Mesenchymal stem cell (in vitro differentiated cells and primary cell): ENCODE measurements at regions not wholly inside any gene's neighbourhood (a gene's known extent, or its start where the extent isn't known, plus 50 kb on each side); places are given as distances from the start of the nearest gene placed in this dataset.
"Not testable (repeated sequence)": the region's sequence is repeated elsewhere in the genome, so short reads cannot be mapped to it uniquely, and the experiment has no call there.

Experiments
- DNase-seq: peaks from one replicate; pipeline ENCODE4 v3.0.0-alpha.2; 2013
- H2AFZ ChIP-seq: one replicate; pipeline ENCODE4 v1.6.1; 2013; ENCODE audit warnings: low read depth, mild to moderate bottlenecking, control low read depth, inconsistent platforms, low read length, moderate library complexity
- H2AK5ac ChIP-seq: 2 replicates; pipeline ENCODE4 v1.6.1; 2013; ENCODE audit warnings: low read length, moderate library complexity, mild to moderate bottlenecking, inconsistent platforms; ENCODE audit not compliant: severe bottlenecking
- H2BK120ac ChIP-seq: one replicate; pipeline ENCODE4 v1.6.1; 2013; ENCODE audit warnings: low read depth, mild to moderate bottlenecking, inconsistent platforms, low read length, moderate library complexity
- H2BK12ac ChIP-seq, 2 experiments: one replicate each; pipeline ENCODE4 v1.6.1; 2013; ENCODE audit warnings: inconsistent platforms in 2 of 2, low read length in 2 of 2, mild to moderate bottlenecking in 2 of 2, moderate library complexity in 2 of 2, control low read depth in 1 of 2
- H2BK15ac ChIP-seq: one replicate; pipeline ENCODE4 v1.6.1; 2013; ENCODE audit warnings: mild to moderate bottlenecking, low read depth, inconsistent platforms; ENCODE audit not compliant: poor library complexity, severe bottlenecking
- H2BK5ac ChIP-seq: 2 replicates; pipeline ENCODE4 v1.6.1; 2013; ENCODE audit warnings: low read depth, mild to moderate bottlenecking, low read length, control low read depth, inconsistent platforms; ENCODE audit not compliant: poor library complexity, severe bottlenecking
- H3K14ac ChIP-seq, 2 experiments: one replicate each; pipeline ENCODE4 v1.6.1; 2013; ENCODE audit warnings: inconsistent platforms in 2 of 2, low read length in 2 of 2, control low read depth in 1 of 2, mild to moderate bottlenecking in 1 of 2, moderate library complexity in 1 of 2
- H3K18ac ChIP-seq, 2 experiments: one replicate each; pipeline ENCODE4 v1.6.1; 2013; ENCODE audit warnings: inconsistent platforms in 2 of 2, low read length in 2 of 2, control low read depth in 1 of 2, low read depth in 1 of 2, mild to moderate bottlenecking in 1 of 2
- H3K23ac ChIP-seq, 2 experiments: one replicate each; pipeline ENCODE4 v1.6.1; 2013; ENCODE audit warnings: inconsistent platforms in 2 of 2, low read length in 2 of 2, mild to moderate bottlenecking in 2 of 2, moderate library complexity in 2 of 2, control low read depth in 1 of 2
- H3K27ac ChIP-seq: 2 replicates; pipeline ENCODE4 v1.5.1; 2013; ENCODE audit warnings: mild to moderate bottlenecking, moderate library complexity, low read length, control low read depth, inconsistent platforms; ENCODE audit not compliant: poor library complexity, severe bottlenecking
- H3K27me3 ChIP-seq, 2 experiments: 2 replicates each; pipeline versions ENCODE4 v1.6.1 to v1.7.0; 2013; ENCODE audit warnings: low read length in 2 of 2, mild to moderate bottlenecking in 2 of 2, moderate library complexity in 2 of 2, control low read depth in 1 of 2, inconsistent platforms in 1 of 2; ENCODE audit not compliant: control insufficient read depth in 1 of 2, insufficient read depth in 1 of 2
- H3K36me3 ChIP-seq, 2 experiments: 2 replicates each; pipeline versions ENCODE4 v1.6.1 to v1.7.0; 2013; ENCODE audit warnings: low read length in 2 of 2, control low read depth in 1 of 2, inconsistent platforms in 1 of 2, low read depth in 1 of 2, mild to moderate bottlenecking in 1 of 2; ENCODE audit not compliant: insufficient read depth in 2 of 2, control insufficient read depth in 1 of 2
- H3K4ac ChIP-seq, 2 experiments: one replicate each; pipeline ENCODE4 v1.6.1; 2013; ENCODE audit warnings: inconsistent platforms in 2 of 2, low read length in 2 of 2, mild to moderate bottlenecking in 2 of 2, moderate library complexity in 2 of 2, control low read depth in 1 of 2, low read depth in 1 of 2
- H3K4me1 ChIP-seq: 2 replicates; pipeline ENCODE4 v1.6.1; 2013; ENCODE audit warnings: low read depth, low read length, control low read depth; ENCODE audit not compliant: control insufficient read depth, insufficient read depth
- H3K4me2 ChIP-seq: 2 replicates; pipeline ENCODE4 v1.6.1; 2013; ENCODE audit warnings: low read length, mild to moderate bottlenecking, inconsistent platforms; ENCODE audit not compliant: poor library complexity, severe bottlenecking
- H3K4me3 ChIP-seq, 2 experiments: 2 replicates each; pipeline versions ENCODE4 v1.5.1 to v1.7.0; 2013; ENCODE audit warnings: low read length in 2 of 2, mild to moderate bottlenecking in 2 of 2, control low read depth in 1 of 2, low read depth in 1 of 2; ENCODE audit not compliant: insufficient read depth in 1 of 2
- H3K79me1 ChIP-seq: replicated peaks from 2 replicates; pipeline ENCODE4 v1.6.1; 2013; ENCODE audit warnings: mild to moderate bottlenecking, control low read depth, low read length, inconsistent platforms; ENCODE audit not compliant: poor library complexity, severe bottlenecking
- H3K9ac ChIP-seq: 2 replicates; pipeline ENCODE4 v1.7.0; 2013; ENCODE audit warnings: mild to moderate bottlenecking, low read length, moderate library complexity
- H3K9me3 ChIP-seq: 2 replicates; pipeline ENCODE4 v1.7.0; 2013; ENCODE audit warnings: mild to moderate bottlenecking, low read length; ENCODE audit not compliant: control insufficient read depth
- H4K8ac ChIP-seq: one replicate; pipeline ENCODE4 v1.6.1; 2013; ENCODE audit warnings: inconsistent platforms, mild to moderate bottlenecking, low read length, moderate library complexity
- H4K91ac ChIP-seq: one replicate; pipeline ENCODE4 v1.6.1; 2013; ENCODE audit warnings: mild to moderate bottlenecking, low read length, inconsistent platforms
- WGBS: methylation state at CpG from one replicate; pipeline ENCODE4 v1.1.7; 2013; ENCODE audit warnings: mixed read lengths; 5-methylcytosine and 5-hydroxymethylcytosine counted together

DNA sequence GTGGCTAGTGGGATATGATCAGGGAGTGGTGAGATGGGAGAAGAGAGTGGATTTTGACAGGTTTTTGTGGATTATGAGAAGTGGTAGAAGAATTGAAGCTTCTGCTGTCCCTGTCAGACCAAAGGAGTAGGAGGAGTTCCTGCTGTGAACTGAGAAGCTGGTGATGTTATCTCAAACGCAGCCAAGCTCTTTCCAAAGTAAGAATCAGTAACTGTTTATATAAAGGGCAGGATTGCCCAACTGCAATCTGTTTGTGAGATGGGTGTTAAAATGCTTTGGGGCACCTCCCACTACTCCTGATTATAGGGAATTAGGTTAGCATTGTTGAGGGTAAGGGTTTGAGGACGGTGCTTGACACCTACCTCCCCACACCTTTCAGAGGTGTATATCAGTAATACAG lies 60.5 kb upstream of the USP25 start:
- Histone ChIP-seq H3K23ac (no peak overlapping the region), H2BK15ac (no peak overlapping the region), H3K14ac (no peak overlapping the region), H3K27ac (no peak overlapping the region), H3K9me3 (no peaks in the 10 kb centered on the region), H3K9ac (no peak overlapping the region), H4K8ac (no peak overlapping the region), H3K4me1 (peaks cover 5% of the 10 kb centered on the region), H3K79me1 (no peaks in the 10 kb centered on the region), H3K36me3 (no peaks in the 10 kb centered on the region), H2AFZ (no peak overlapping the region), H4K91ac (no peak overlapping the region), H2BK5ac (no peak overlapping the region), H2BK12ac (no peak overlapping the region), H3K4me2 (no peak overlapping the region), H2BK120ac (no peak overlapping the region), H3K18ac (no peak overlapping the region), H3K4me3 (no peak overlapping the region), H3K27me3 (no peaks in the 10 kb centered on the region), H3K4ac (no peak overlapping the region), H2AK5ac (no peak overlapping the region)
- peak; percentile 47 for DNase-seq
- WGBS, result 0% methylated on average over 1 of the region's 2 CpGs

DNA sequence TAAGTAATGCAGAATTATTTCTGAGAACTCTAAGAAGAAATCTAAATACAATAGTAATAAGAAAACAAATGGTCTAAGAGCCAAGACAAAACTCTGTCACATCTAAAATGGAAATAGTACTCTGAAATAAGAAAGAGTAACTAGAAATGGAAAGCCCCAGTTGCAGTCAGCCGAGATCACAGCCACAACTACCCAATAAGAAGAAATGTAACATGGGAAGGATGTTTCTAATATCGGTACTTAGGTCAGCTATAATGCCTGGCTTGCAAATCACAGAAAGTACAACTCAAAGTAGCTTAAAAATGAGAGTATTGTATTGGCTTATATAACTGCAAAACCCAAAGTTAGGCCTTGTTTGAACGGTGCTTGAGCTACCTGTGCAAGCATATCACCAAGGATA lies 58.6 kb upstream of the USP25 start:
- H3K9ac ChIP-seq, result no peak overlapping the region
- H4K8ac ChIP-seq, result no peak overlapping the region
- DNase-seq, result no peak
- no peak overlapping the region for H2BK12ac ChIP-seq
- no peak overlapping the region for H3K4me2 ChIP-seq
- no peaks in the 10 kb centered on the region for H3K79me1 ChIP-seq
- H3K18ac ChIP-seq, result no peak overlapping the region
- H4K91ac ChIP-seq, result no peak overlapping the region
- no peak overlapping the region for H2AK5ac ChIP-seq
- H2BK15ac ChIP-seq, result no peak overlapping the region
- no peak overlapping the region for H2AFZ ChIP-seq
- no peaks in the 10 kb centered on the region for H3K27me3 ChIP-seq
- H3K36me3 ChIP-seq, result no peaks in the 10 kb centered on the region
- no peak overlapping the region for H3K4me3 ChIP-seq
- peaks cover 5% of the 10 kb centered on the region for H3K4me1 ChIP-seq
- H2BK5ac ChIP-seq, result no peak overlapping the region
- no peaks in the 10 kb centered on the region for H3K9me3 ChIP-seq
- H3K14ac ChIP-seq, result no peak overlapping the region
- no peak overlapping the region for H3K23ac ChIP-seq
- WGBS, result 100% methylated on average over 2 of the region's 3 CpGs
- no peak overlapping the region for H2BK120ac ChIP-seq
- no peak overlapping the region for H3K27ac ChIP-seq
- no peak overlapping the region for H3K4ac ChIP-seq

DNA sequence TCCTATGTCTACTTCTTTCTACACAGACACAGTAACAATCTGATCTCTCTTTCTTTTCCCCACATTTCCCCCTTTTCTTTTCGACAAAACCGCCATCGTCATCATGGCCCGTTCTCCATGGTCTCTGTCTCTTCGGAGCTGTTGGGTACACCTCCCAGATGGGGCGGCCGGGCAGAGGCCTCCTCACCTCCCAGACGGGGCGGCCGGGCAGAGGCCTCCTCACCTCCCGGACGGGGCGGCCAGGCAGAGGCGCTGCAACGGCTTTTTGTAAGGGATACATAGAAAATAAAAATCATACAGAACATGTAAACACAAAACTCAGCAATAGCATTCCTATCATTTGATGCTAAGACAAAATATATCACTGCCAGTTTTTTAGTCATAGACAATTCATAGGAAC lies 57.2 kb upstream of the USP25 start:
- not testable (repeated sequence) for DNase-seq, H3K9ac ChIP-seq, H4K8ac ChIP-seq, H3K23ac ChIP-seq, H3K27ac ChIP-seq, H3K4me1 ChIP-seq, H3K18ac ChIP-seq, H2BK12ac ChIP-seq, H2BK120ac ChIP-seq, H3K79me1 ChIP-seq, H3K9me3 ChIP-seq, H3K27me3 ChIP-seq, H2BK15ac ChIP-seq, H3K14ac ChIP-seq, H2BK5ac ChIP-seq, H3K36me3 ChIP-seq, H2AK5ac ChIP-seq, H2AFZ ChIP-seq, H3K4me2 ChIP-seq, H3K4me3 ChIP-seq, H4K91ac ChIP-seq, H3K4ac ChIP-seq
- WGBS, result 92% methylated on average over 10 of the region's 15 CpGs

DNA sequence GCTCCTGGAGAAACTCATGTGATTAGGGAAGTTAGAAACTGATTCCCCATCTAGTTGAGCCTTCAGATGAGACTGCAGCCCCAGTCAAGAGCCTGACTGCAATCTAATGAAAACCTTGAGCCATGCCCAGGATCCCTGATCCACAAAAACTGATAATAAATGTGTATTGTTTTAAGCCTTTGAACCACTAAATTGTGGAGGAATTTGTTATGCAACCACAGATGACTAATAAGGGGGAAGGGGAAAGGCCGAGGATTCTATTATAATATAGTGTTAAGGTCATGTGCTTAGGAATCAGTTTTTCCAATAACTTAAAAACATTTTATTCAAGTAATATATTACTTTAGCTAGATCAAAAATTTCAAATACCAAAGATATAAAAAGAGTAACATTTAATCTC lies 52.8 kb upstream of the USP25 start:
- H3K9me3 ChIP-seq, result no peaks in the 10 kb centered on the region
- H3K4me1 ChIP-seq, result peaks cover 2% of the 10 kb centered on the region
- H3K4ac ChIP-seq, result no peak overlapping the region
- no peak overlapping the region for H2BK5ac ChIP-seq
- H2BK12ac ChIP-seq, result no peak overlapping the region
- no peaks in the 10 kb centered on the region for H3K79me1 ChIP-seq
- no peak overlapping the region for H2AFZ ChIP-seq
- H4K91ac ChIP-seq, result no peak overlapping the region
- no peak overlapping the region for H2BK120ac ChIP-seq
- H3K9ac ChIP-seq, result no peak overlapping the region
- H2AK5ac ChIP-seq, result no peak overlapping the region
- H4K8ac ChIP-seq, result no peak overlapping the region
- WGBS, result no CpG with 5 or more reads among the region's 1 CpG
- no peak overlapping the region for H3K14ac ChIP-seq
- no peak overlapping the region for H2BK15ac ChIP-seq
- H3K27me3 ChIP-seq, result no peaks in the 10 kb centered on the region
- no peak overlapping the region for H3K4me2 ChIP-seq
- no peak overlapping the region for H3K27ac ChIP-seq
- no peaks in the 10 kb centered on the region for H3K36me3 ChIP-seq
- H3K4me3 ChIP-seq, result no peak overlapping the region
- no peak for DNase-seq
- no peak overlapping the region for H3K23ac ChIP-seq
- no peak overlapping the region for H3K18ac ChIP-seq
